ENCODE measurements at regions not wholly inside any gene's neighbourhood (a gene's known extent, or its start where the extent isn't known, plus 50 kb on each side); places are given as distances from the start of the nearest gene placed in this dataset.

- ChIA-PET POLR2A (no interaction called here), CTCF (interaction anchor here (0.7 to 2.2 kb wide), 14 partner anchors 8 to 575 kb away, joined by 3 to 9 read pairs (median 4); no protein-coding TSS in a partner anchor)
- Histone ChIP-seq H3K9me3 (ENCODE audit: control extremely low read depth in 1 of 5, control insufficient read depth in 4 of 5, insufficient read depth in 2 of 5, low read depth in 1 of 5, low read length in 4 of 5) (no peaks in the 10 kb centered on the region), H3K4me3 (ENCODE audit: control insufficient read depth in 1 of 7, extremely low read depth in 1 of 7, insufficient read depth in 4 of 7, low read depth in 2 of 7, low read length in 6 of 7) (peak overlapping the region in 3 of 7 experiments; percentile 78 to 90 (median 80)), H3K36me3 (ENCODE audit: control insufficient read depth in 4 of 4, insufficient read depth in 4 of 4, low read length in 3 of 4) (no peaks in the 10 kb centered on the region), H3K4me1 (ENCODE audit: control extremely low read depth in 1 of 4, control insufficient read depth in 4 of 4, insufficient read depth in 4 of 4, low read length in 3 of 4) (peaks cover 0 to 13% (median 9%) of the 10 kb centered on the region in 4 experiments), H3K27ac (ENCODE audit: insufficient read depth in 1 of 2, low read depth in 1 of 2, low read length in 2 of 2, poor library complexity in 1 of 2, severe bottlenecking in 2 of 2) (no peak overlapping the region), H3K27me3 (replicated peaks in 2 of 5; ENCODE audit: control insufficient read depth in 4 of 5, insufficient read depth in 5 of 5, low read length in 4 of 5) (peaks cover 0 to 6% (median 0%) of the 10 kb centered on the region in 5 experiments)
- DNase-seq = no peak
- 73% methylated on average over 4 of the region's 11 CpGs for WGBS (ENCODE audit: insufficient coverage)
These were observed 82.5 kb upstream of the CCDC28A start for GRCh38 chr6:138690975-138691594.

- ChIA-PET CTCF (interaction anchor here (0.7 to 2.2 kb wide), 17 partner anchors 8 to 576 kb away, joined by 3 to 9 read pairs (median 4); no protein-coding TSS in a partner anchor), POLR2A (no interaction called here)
- peaks cover 0 to 6% (median 0%) of the 10 kb centered on the region in 5 experiments for H3K27me3 ChIP-seq (replicated peaks in 2 of 5; ENCODE audit: control insufficient read depth in 4 of 5, insufficient read depth in 5 of 5, low read length in 4 of 5)
- no peaks in the 10 kb centered on the region for H3K36me3 ChIP-seq (ENCODE audit: control insufficient read depth in 4 of 4, insufficient read depth in 4 of 4, low read length in 3 of 4)
- H3K4me1 ChIP-seq (ENCODE audit: control extremely low read depth in 1 of 4, control insufficient read depth in 4 of 4, insufficient read depth in 4 of 4, low read length in 3 of 4) = peaks cover 0 to 13% (median 9%) of the 10 kb centered on the region in 4 experiments
- peak overlapping the region; percentile 64 to 90 (median 79) for H3K4me3 ChIP-seq (ENCODE audit: control insufficient read depth in 1 of 7, extremely low read depth in 1 of 7, insufficient read depth in 4 of 7, low read depth in 2 of 7, low read length in 6 of 7)
- peak in 2 of 3 donors; percentile 15 to 28 for DNase-seq
- H3K27ac ChIP-seq (ENCODE audit: insufficient read depth in 1 of 2, low read depth in 1 of 2, low read length in 2 of 2, poor library complexity in 1 of 2, severe bottlenecking in 2 of 2) = no peak overlapping the region
- no peaks in the 10 kb centered on the region for H3K9me3 ChIP-seq (ENCODE audit: control extremely low read depth in 1 of 5, control insufficient read depth in 4 of 5, insufficient read depth in 2 of 5, low read depth in 1 of 5, low read length in 4 of 5)
- 9% methylated on average over 13 of the region's 14 CpGs for WGBS (ENCODE audit: insufficient coverage)
These were observed 81.9 kb upstream of the CCDC28A start for GRCh38 chr6:138691595-138692057.

GRCh38 chr6:138692058-138692977 lies 81.3 kb upstream of the CCDC28A start:
- CTCF ChIA-PET = interaction anchor here (0.8 to 2.4 kb wide), 25 partner anchors 8 to 117 kb away, joined by 3 to 11 read pairs (median 4); no protein-coding TSS in a partner anchor
- Histone ChIP-seq H3K9me3 (ENCODE audit: control extremely low read depth in 1 of 5, control insufficient read depth in 4 of 5, insufficient read depth in 2 of 5, low read depth in 1 of 5, low read length in 4 of 5) (no peaks in the 10 kb centered on the region), H3K4me1 (ENCODE audit: control extremely low read depth in 1 of 4, control insufficient read depth in 4 of 4, insufficient read depth in 4 of 4, low read length in 3 of 4) (peaks cover 0 to 13% (median 9%) of the 10 kb centered on the region in 4 experiments), H3K27ac (ENCODE audit: insufficient read depth in 1 of 2, low read depth in 1 of 2, low read length in 2 of 2, poor library complexity in 1 of 2, severe bottlenecking in 2 of 2) (no peak overlapping the region), H3K4me3 (ENCODE audit: control insufficient read depth in 1 of 7, extremely low read depth in 1 of 7, insufficient read depth in 4 of 7, low read depth in 2 of 7, low read length in 6 of 7) (peak overlapping the region; percentile 64 to 90 (median 79)), H3K27me3 (replicated peaks in 2 of 5; ENCODE audit: control insufficient read depth in 4 of 5, insufficient read depth in 5 of 5, low read length in 4 of 5) (peaks cover 0 to 6% (median 0%) of the 10 kb centered on the region in 5 experiments), H3K36me3 (ENCODE audit: control insufficient read depth in 4 of 4, insufficient read depth in 4 of 4, low read length in 3 of 4) (no peaks in the 10 kb centered on the region)
- peak; percentile 45 to 69 (median 62) for DNase-seq
- POLR2A ChIA-PET = interaction anchor here (0.6 to 0.8 kb wide), 2 partner anchors 47 to 289 kb away, joined by 3 to 4 read pairs; no protein-coding TSS in a partner anchor
- 0% methylated on average over 87 of the region's 103 CpGs for WGBS (ENCODE audit: insufficient coverage)

- Histone ChIP-seq H3K36me3 (ENCODE audit: control insufficient read depth in 4 of 4, insufficient read depth in 4 of 4, low read length in 3 of 4) (no peaks in the 10 kb centered on the region), H3K4me1 (ENCODE audit: control extremely low read depth in 1 of 4, control insufficient read depth in 4 of 4, insufficient read depth in 4 of 4, low read length in 3 of 4) (peaks cover 0 to 13% (median 9%) of the 10 kb centered on the region in 4 experiments), H3K27me3 (replicated peaks in 2 of 5; ENCODE audit: control insufficient read depth in 4 of 5, insufficient read depth in 5 of 5, low read length in 4 of 5) (peaks cover 0 to 6% (median 0%) of the 10 kb centered on the region in 5 experiments), H3K4me3 (ENCODE audit: control insufficient read depth in 1 of 7, extremely low read depth in 1 of 7, insufficient read depth in 4 of 7, low read depth in 2 of 7, low read length in 6 of 7) (peak overlapping the region; percentile 64 to 90 (median 79)), H3K9me3 (ENCODE audit: control extremely low read depth in 1 of 5, control insufficient read depth in 4 of 5, insufficient read depth in 2 of 5, low read depth in 1 of 5, low read length in 4 of 5) (no peaks in the 10 kb centered on the region), H3K27ac (ENCODE audit: insufficient read depth in 1 of 2, low read depth in 1 of 2, low read length in 2 of 2, poor library complexity in 1 of 2, severe bottlenecking in 2 of 2) (no peak overlapping the region)
- POLR2A ChIA-PET = interaction anchor here (0.6 to 0.8 kb wide), 2 partner anchors 46 to 290 kb away, joined by 3 to 4 read pairs; no protein-coding TSS in a partner anchor
- DNase-seq = peak; percentile 57 to 81 (median 71)
- 0% methylated on average over 44 of the region's 92 CpGs for WGBS (ENCODE audit: insufficient coverage)
- CTCF ChIA-PET = interaction anchor here (0.8 to 2.4 kb wide), 15 partner anchors 7 to 117 kb away, joined by 3 to 11 read pairs (median 4); no protein-coding TSS in a partner anchor
These were observed 80.3 kb upstream of the CCDC28A start for GRCh38 chr6:138692978-138693909.

GRCh38 chr6:138695193-138695592 lies 78.4 kb upstream of the CCDC28A start:
- no peak for DNase-seq
- ChIA-PET POLR2A (no interaction called here), CTCF (interaction anchor here (0.6 to 1.2 kb wide), 3 partner anchors 9 to 104 kb away, joined by 3 read pairs; no protein-coding TSS in a partner anchor)
- peaks cover 0 to 6% (median 0%) of the 10 kb centered on the region in 5 experiments for H3K27me3 ChIP-seq (replicated peaks in 2 of 5; ENCODE audit: control insufficient read depth in 4 of 5, insufficient read depth in 5 of 5, low read length in 4 of 5)
- H3K36me3 ChIP-seq (ENCODE audit: control insufficient read depth in 4 of 4, insufficient read depth in 4 of 4, low read length in 3 of 4) = no peaks in the 10 kb centered on the region
- no peak overlapping the region for H3K4me3 ChIP-seq (ENCODE audit: control insufficient read depth in 1 of 7, extremely low read depth in 1 of 7, insufficient read depth in 4 of 7, low read depth in 2 of 7, low read length in 6 of 7)
- peaks cover 0 to 13% (median 9%) of the 10 kb centered on the region in 4 experiments for H3K4me1 ChIP-seq (ENCODE audit: control extremely low read depth in 1 of 4, control insufficient read depth in 4 of 4, insufficient read depth in 4 of 4, low read length in 3 of 4)
- WGBS (ENCODE audit: insufficient coverage) = 83% methylated on average over 1 of the region's 4 CpGs
- H3K9me3 ChIP-seq (ENCODE audit: control extremely low read depth in 1 of 5, control insufficient read depth in 4 of 5, insufficient read depth in 2 of 5, low read depth in 1 of 5, low read length in 4 of 5) = no peaks in the 10 kb centered on the region
- H3K27ac ChIP-seq (ENCODE audit: insufficient read depth in 1 of 2, low read depth in 1 of 2, low read length in 2 of 2, poor library complexity in 1 of 2, severe bottlenecking in 2 of 2) = no peak overlapping the region

- no peak overlapping the region for H3K27ac ChIP-seq (ENCODE audit: insufficient read depth in 1 of 2, low read depth in 1 of 2, low read length in 2 of 2, poor library complexity in 1 of 2, severe bottlenecking in 2 of 2)
- POLR2A ChIA-PET = no interaction called here
- H3K36me3 ChIP-seq (ENCODE audit: control insufficient read depth in 4 of 4, insufficient read depth in 4 of 4, low read length in 3 of 4) = no peaks in the 10 kb centered on the region
- no peak for DNase-seq
- H3K9me3 ChIP-seq (ENCODE audit: control extremely low read depth in 1 of 5, control insufficient read depth in 4 of 5, insufficient read depth in 2 of 5, low read depth in 1 of 5, low read length in 4 of 5) = peaks cover 0 to 8% (median 0%) of the 10 kb centered on the region in 5 experiments
- CTCF ChIA-PET = interaction anchor here (1.1 kb wide), 1 partner anchor 23 kb away, joined by 3 read pairs; no protein-coding TSS in a partner anchor
- H3K4me1 ChIP-seq (ENCODE audit: control extremely low read depth in 1 of 4, control insufficient read depth in 4 of 4, insufficient read depth in 4 of 4, low read length in 3 of 4) = peaks cover 0 to 8% (median 4%) of the 10 kb centered on the region in 4 experiments
- H3K27me3 ChIP-seq (replicated peaks in 2 of 5; ENCODE audit: control insufficient read depth in 4 of 5, insufficient read depth in 5 of 5, low read length in 4 of 5) = no peaks in the 10 kb centered on the region
- H3K4me3 ChIP-seq (ENCODE audit: control insufficient read depth in 1 of 7, extremely low read depth in 1 of 7, insufficient read depth in 4 of 7, low read depth in 2 of 7, low read length in 6 of 7) = no peak overlapping the region
These were observed 59.1 kb upstream of the CCDC28A start for GRCh38 chr6:138714493-138714892.

Measured in common myeloid progenitor, CD34-positive (primary cell).